ENCODE measurements at regions not wholly inside any gene's neighbourhood (a gene's known extent, or its start where the extent isn't known, plus 50 kb on each side); places are given as distances from the start of the nearest gene placed in this dataset.

DNA sequence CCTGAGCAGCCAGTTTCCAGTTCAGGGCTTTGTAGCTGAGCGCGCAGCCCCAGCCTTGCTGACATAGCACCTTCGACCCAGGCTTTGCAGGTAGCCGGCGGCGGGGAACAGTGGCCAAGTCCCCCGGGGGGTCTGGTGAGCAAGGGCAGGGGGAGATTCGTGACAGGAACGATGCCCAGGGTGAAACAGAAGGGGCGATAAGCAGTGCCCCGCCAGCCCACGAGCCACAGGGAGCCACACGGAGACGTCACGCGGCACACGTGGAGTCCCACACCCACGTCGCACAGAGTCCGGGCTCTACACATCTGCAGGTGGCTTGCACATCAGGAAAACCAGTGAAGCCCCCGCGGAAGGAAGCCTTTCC, 127.2 kb downstream of the SOX1 start:
- Mint-ChIP-seq H3K4me1 (ENCODE audit: unreplicated experiment) (no peaks in the 10 kb centered on the region), H3K4me3 (no peak overlapping the region), H3K36me3 (no peaks in the 10 kb centered on the region), H3K27ac (no peak overlapping the region), H3K9me3 (peaks cover 11% of the 10 kb centered on the region), H3K27me3 (peaks cover 50% of the 10 kb centered on the region)
- TF ChIP-seq, protein P1, sequence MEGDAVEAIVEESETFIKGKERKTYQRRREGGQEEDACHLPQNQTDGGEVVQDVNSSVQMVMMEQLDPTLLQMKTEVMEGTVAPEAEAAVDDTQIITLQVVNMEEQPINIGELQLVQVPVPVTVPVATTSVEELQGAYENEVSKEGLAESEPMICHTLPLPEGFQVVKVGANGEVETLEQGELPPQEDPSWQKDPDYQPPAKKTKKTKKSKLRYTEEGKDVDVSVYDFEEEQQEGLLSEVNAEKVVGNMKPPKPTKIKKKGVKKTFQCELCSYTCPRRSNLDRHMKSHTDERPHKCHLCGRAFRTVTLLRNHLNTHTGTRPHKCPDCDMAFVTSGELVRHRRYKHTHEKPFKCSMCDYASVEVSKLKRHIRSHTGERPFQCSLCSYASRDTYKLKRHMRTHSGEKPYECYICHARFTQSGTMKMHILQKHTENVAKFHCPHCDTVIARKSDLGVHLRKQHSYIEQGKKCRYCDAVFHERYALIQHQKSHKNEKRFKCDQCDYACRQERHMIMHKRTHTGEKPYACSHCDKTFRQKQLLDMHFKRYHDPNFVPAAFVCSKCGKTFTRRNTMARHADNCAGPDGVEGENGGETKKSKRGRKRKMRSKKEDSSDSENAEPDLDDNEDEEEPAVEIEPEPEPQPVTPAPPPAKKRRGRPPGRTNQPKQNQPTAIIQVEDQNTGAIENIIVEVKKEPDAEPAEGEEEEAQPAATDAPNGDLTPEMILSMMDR (conservative IDR thresholded peaks at IDR 0.05), result no peak
- DNase-seq (ENCODE audit: extremely low spot score, unreplicated experiment), result no peak

DNA sequence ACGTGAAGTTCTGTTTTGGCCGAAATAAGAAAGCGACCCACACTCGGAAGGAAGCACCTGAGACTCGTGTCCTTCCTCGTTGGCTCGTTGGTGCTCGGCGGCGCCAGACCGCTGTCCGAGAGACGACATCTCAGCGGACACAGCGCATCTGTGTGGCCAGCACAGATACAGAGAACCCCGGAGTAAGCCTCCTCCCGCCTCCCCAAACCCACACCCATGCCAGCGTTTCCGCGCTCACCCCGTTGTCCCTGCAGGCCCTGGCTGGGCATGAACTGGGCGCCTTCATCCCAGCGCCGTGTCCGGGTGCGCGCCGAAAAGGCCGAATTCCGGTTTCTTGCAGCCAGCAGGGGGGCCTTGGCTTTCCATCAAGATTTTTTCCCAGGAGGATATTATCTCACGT, 127.6 kb downstream of the SOX1 start:
- no peaks in the 10 kb centered on the region for H3K36me3 Mint-ChIP-seq

DNA sequence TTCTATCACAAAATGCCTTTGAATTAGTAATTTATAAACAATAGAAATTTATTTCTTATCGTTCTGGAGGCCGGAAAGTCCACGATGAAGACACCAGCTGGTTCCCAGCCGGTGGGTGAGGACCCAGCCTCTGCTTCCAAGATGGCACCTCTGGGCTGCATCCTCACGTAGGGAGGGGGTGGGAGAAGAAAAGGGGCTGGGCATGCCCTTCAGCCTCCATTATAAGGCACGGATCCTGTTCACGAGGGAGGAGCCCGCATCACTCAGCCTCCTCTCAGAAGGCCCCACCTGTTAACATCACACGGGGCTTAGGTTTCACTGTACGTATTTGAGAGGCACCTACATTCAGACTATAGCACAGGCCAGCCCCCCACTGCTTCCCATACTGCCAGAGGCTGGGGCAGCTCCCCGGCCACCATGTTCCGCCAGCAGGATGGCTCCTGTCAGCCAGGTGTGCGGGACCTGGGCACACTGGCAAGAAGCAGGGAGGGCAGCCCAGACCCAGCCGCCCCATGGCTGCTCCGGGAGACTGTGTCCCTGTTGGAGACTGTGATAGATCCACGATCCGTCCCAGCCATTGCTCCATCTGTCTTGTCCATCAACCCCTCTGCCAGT, 131.6 kb downstream of the SOX1 start:
- H3K27me3 Mint-ChIP-seq, result peaks cover 51% of the 10 kb centered on the region

More for the DNA sequence above, 127.6 kb downstream of the SOX1 start:
- no peak for DNase-seq (ENCODE audit: extremely low spot score, unreplicated experiment)
- H3K27ac Mint-ChIP-seq, result no peak overlapping the region
- peaks cover 50% of the 10 kb centered on the region for H3K27me3 Mint-ChIP-seq
- H3K4me3 Mint-ChIP-seq, result no peak overlapping the region
- no peaks in the 10 kb centered on the region for H3K4me1 Mint-ChIP-seq (ENCODE audit: unreplicated experiment)
- TF ChIP-seq, protein P1 (conservative IDR thresholded peaks at IDR 0.05), result no peak
- peaks cover 11% of the 10 kb centered on the region for H3K9me3 Mint-ChIP-seq

DNA sequence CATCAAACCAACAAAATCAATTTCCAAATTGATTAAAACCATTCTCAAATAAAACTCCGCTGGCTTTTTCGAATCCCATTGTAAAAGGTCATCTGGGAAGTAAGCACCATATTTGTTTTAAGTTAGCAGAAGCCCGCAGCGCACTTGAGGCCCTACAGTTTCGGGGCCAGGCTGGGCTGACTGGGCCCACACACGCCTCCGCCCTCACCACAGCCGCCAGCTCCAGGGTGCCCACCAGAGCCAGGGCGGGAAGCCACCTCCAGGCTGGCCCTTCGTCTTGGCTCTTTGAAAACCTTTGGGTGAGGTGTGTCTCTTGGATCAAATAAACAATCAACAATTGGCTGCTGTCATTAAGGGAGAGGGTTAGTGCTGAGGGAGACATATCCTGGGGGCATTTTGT, 133.3 kb downstream of the SOX1 start:
- TF ChIP-seq, protein P1 (conservative IDR thresholded peaks at IDR 0.05), result no peak
- no peaks in the 10 kb centered on the region for H3K36me3 Mint-ChIP-seq

More for the DNA sequence above, 131.6 kb downstream of the SOX1 start:
- Mint-ChIP-seq H3K27ac (no peak overlapping the region), H3K9me3 (no peaks in the 10 kb centered on the region), H3K4me1 (ENCODE audit: unreplicated experiment) (no peaks in the 10 kb centered on the region), H3K36me3 (no peaks in the 10 kb centered on the region), H3K4me3 (no peak overlapping the region)
- no peak for DNase-seq (ENCODE audit: extremely low spot score, unreplicated experiment)
- TF ChIP-seq, protein P1 (conservative IDR thresholded peaks at IDR 0.05), result no peak

DNA sequence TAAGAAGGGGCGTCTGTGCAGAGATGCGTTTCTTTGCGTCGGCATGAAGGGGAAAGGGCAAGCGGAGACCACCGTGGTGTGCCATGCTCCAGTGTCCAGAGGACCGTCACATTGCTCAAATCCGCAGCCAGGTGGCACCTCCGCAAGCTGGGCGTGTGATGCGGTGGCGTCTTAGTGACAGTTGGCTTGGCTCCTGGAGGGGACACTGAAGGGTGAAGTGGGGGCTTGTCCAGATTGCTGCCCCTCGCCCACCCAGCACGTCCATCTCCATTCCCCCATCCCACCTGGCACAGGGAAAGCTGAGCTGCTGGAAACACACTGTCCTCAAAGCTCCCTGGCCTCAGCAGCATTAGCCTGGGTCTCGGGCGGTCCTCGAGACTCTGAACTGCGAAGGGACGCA, 135.3 kb downstream of the SOX1 start:
- H3K27me3 Mint-ChIP-seq, result peaks cover 73% of the 10 kb centered on the region
- peaks cover 24% of the 10 kb centered on the region for H3K4me1 Mint-ChIP-seq (ENCODE audit: unreplicated experiment)
- no peak overlapping the region for H3K27ac Mint-ChIP-seq
- no peaks in the 10 kb centered on the region for H3K9me3 Mint-ChIP-seq
- H3K4me3 Mint-ChIP-seq, result no peak overlapping the region
- no peak for DNase-seq (ENCODE audit: extremely low spot score, unreplicated experiment)
- TF ChIP-seq, protein P1 (conservative IDR thresholded peaks at IDR 0.05), result no peak
- H3K36me3 Mint-ChIP-seq, result no peaks in the 10 kb centered on the region

More for the DNA sequence above, 133.3 kb downstream of the SOX1 start:
- Mint-ChIP-seq H3K27ac (no peak overlapping the region), H3K4me3 (no peak overlapping the region), H3K27me3 (peaks cover 59% of the 10 kb centered on the region), H3K9me3 (no peaks in the 10 kb centered on the region), H3K4me1 (ENCODE audit: unreplicated experiment) (peaks cover 15% of the 10 kb centered on the region)
- no peak for DNase-seq (ENCODE audit: extremely low spot score, unreplicated experiment)

DNA sequence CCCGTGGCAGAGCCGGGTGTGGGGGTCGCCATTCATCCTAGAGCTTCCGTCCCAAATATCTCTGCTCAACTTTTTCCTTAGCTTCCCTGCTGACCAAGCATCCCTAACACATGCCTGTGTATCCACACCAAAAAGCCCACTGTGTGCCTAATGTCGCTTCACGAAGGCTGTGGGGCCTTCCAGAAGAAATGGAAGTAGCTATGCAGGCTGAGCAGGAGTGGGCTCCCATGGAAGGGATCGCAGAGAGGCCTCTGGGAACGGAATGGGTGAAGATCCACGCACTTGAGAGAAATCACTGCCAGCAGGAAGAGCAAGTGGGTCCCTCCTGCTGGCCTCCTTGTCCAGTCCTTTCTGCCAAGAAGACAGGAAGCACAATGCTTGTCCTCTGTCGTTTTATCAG, 136.0 kb downstream of the SOX1 start:
- H3K9me3 Mint-ChIP-seq, result no peaks in the 10 kb centered on the region
- peaks cover 73% of the 10 kb centered on the region for H3K27me3 Mint-ChIP-seq
- peaks cover 24% of the 10 kb centered on the region for H3K4me1 Mint-ChIP-seq (ENCODE audit: unreplicated experiment)

More for the DNA sequence above, 136.0 kb downstream of the SOX1 start:
- TF ChIP-seq, protein P1 (conservative IDR thresholded peaks at IDR 0.05), result no peak
- H3K36me3 Mint-ChIP-seq, result no peaks in the 10 kb centered on the region
- DNase-seq (ENCODE audit: extremely low spot score, unreplicated experiment), result no peak
- no peak overlapping the region for H3K4me3 Mint-ChIP-seq
- H3K27ac Mint-ChIP-seq, result no peak overlapping the region

Measured in type B pancreatic cell (in vitro differentiated cells).